H1 (cell line): ENCODE measurements at regions not wholly inside any gene's neighbourhood (a gene's known extent, or its start where the extent isn't known, plus 50 kb on each side); places are given as distances from the start of the nearest gene placed in this dataset.

Experiments
- BACH1 ChIP-seq: IDR thresholded peaks from 2 replicates; pipeline ENCODE4 v1.6.1; 2012; ENCODE audit warnings: low read length, improper control_type of control experiment
- CEBPB ChIP-seq: IDR thresholded peaks from 2 replicates; pipeline ENCODE4 v1.6.1; 2012; ENCODE audit warnings: low read depth, low read length
- CHD7 ChIP-seq: fragments of 300-600 bp; sonication (generic); IDR thresholded peaks from 2 replicates; pipeline ENCODE4 v1.7.1; 2012; ENCODE audit warnings: low read length, moderate library complexity, mild to moderate bottlenecking, inconsistent platforms; ENCODE audit not compliant: insufficient replicate concordance
- CTCF ChIP-seq, 3 experiments: IDR thresholded peaks; 1 replicate in 2 of 3; 2 replicates in 1 of 3; pipeline versions ENCODE4 v1.5.1 to v1.6.1; 2011; ENCODE audit warnings: low read length in 3 of 3, mild to moderate bottlenecking in 3 of 3, inconsistent platforms in 2 of 3, low read depth in 1 of 3, moderate library complexity in 1 of 3; ENCODE audit not compliant: insufficient read depth in 1 of 3; ENCODE audit errors: control extremely low read depth in 1 of 3
- MAX ChIP-seq: IDR thresholded peaks from 2 replicates; pipeline ENCODE4 v1.6.1; 2012; ENCODE audit warnings: inconsistent platforms
- NRF1 ChIP-seq: IDR thresholded peaks from 2 replicates; pipeline ENCODE4 v1.6.1; 2011; ENCODE audit warnings: mild to moderate bottlenecking, low read depth, low read length, improper control_type of control experiment
- POU5F1 ChIP-seq: IDR thresholded peaks from 2 replicates; pipeline ENCODE4 v1.6.1; 2011; ENCODE audit warnings: low read depth, mild to moderate bottlenecking, low read length, moderate library complexity
- RAD21 ChIP-seq, 2 experiments: IDR thresholded peaks in 1 of 2; conservative IDR thresholded peaks in 1 of 2; 2 replicates each; pipeline ENCODE4 v1.6.1; 2011; ENCODE audit warnings: low read depth in 2 of 2, low read length in 2 of 2, improper control_type of control experiment in 1 of 2, inconsistent platforms in 1 of 2, mild to moderate bottlenecking in 1 of 2, moderate library complexity in 1 of 2
- SP2 ChIP-seq: IDR thresholded peaks from 2 replicates; pipeline ENCODE4 v1.6.1; 2012; ENCODE audit warnings: mild to moderate bottlenecking, low read length, inconsistent platforms
- SP4 ChIP-seq: IDR thresholded peaks from 2 replicates; pipeline ENCODE4 v1.6.1; 2012; ENCODE audit warnings: low read length, inconsistent platforms

- TF ChIP-seq CHD7 (no peak), CTCF (IDR thresholded peaks at IDR 0.05; ENCODE audit: control extremely low read depth in 1 of 3, insufficient read depth in 1 of 3, low read depth in 1 of 3, low read length in 3 of 3) (no peak), NRF1 (no peak), SP2 (no peak), POU5F1 (no peak), SP4 (no peak), RAD21 (IDR thresholded peaks at IDR 0.05 in 1 of 2, conservative IDR thresholded peaks at IDR 0.05 in 1 of 2; ENCODE audit: low read depth in 2 of 2, low read length in 2 of 2) (no peak), CEBPB (no peak), BACH1 (no peak), MAX (no peak)
Measured at GRCh38 chr2:17373041-17373440, 145.2 kb downstream of the RAD51AP2 start (continued).
